ENCODE measurements at regions not wholly inside any gene's neighbourhood (a gene's known extent, or its start where the extent isn't known, plus 50 kb on each side); places are given as distances from the start of the nearest gene placed in this dataset.
A peak's percentile ranks its signal among the peaks of the same experiment; 100 is the strongest.
"Not testable (repeated sequence)": the region's sequence is repeated elsewhere in the genome, so short reads cannot be mapped to it uniquely, and the experiment has no call there.

- no peak for ATAC-seq
These were observed 250.8 kb downstream of the DLL1 start for GRCh38 chr6:170040115-170040500.

DNA sequence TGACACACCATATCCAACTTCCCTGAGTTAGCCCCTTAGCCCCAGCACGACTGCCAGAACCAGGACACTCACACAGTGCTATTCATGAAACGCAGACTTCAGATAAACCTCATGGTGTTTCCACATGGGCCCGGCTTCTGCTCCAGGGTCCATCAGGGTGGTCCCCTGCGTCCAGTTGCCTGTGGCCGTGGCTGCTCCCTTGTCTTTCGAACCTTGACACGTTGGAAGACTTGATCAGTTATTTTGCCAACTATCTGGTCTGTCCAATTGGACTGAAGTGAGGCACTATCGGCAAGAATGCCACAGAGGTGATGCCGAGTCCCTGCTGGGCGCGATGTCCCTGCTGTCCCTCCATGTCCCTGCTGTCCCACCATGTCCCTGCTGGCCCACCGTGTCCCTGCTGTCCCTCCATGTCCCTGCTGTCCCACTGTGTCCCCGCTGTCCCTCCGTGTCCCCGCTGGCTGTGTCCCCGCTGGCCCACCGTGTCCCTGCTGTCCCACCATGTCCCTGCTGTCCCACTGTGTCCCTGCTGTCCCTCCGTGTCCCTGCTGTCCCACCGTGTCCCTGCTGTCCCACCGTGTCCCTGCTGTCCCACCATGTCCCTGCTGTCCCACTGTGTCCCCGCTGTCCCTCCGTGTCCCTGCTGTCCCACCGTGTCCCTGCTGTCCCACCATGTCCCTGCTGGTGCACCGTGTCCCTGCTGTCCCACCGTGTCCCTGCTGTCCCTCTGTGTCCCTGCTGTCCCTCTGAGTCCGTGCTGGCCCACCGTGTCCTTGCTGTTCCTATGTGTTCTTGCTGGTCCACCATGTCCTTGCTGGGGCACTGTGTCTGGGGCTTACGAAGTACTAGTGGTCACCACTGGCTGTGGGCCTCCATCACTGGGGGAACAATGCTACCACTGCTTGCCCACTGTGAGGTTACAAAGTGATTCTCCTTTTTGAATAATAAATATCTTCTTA, 251.4 kb downstream of the DLL1 start:
- ATAC-seq, result no peak

DNA sequence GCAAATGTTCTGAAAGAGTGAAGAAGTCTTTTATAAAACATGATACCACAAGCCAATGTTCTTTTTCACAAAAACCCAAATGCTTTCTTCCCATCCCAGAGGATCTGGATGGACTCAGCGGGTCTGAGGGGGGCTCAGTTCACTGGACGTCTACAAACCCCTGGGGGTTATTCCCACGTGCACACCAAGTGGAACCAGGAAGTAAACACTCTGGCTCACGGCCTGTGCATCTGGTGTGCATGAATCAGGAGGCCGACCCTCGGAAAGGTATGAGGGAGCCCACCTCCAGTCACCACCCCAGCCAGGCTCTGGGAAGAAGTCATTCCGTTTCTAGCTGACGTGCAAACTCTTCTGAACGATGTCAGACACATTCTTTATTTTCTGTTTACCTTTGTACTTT, 252.2 kb downstream of the DLL1 start:
- no peak for ATAC-seq

DNA sequence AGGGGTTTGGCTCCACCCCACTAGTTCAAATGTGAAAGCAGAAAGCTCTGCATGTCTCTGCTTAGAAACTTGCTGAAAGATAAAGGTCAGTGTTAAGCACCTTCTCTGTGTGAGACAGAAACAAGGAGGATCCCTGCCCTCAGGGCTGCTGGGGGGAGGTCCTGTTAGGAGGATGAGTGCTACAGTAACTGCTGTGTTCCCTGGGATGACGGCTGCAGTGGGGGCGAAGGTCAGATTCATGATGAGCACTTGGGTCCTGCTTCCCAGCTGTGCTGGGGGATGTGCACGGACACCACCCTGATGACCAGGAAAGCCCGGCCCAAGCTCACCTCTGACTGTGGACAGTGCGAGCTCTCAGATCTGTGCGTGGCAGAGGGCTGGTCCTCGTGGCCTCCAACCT, 252.6 kb downstream of the DLL1 start:
- no peak for ATAC-seq

- no peak for ATAC-seq
These were observed 253.2 kb downstream of the DLL1 start for GRCh38 chr6:170037541-170038250.

- no peak for ATAC-seq
These were observed 254.0 kb downstream of the DLL1 start for GRCh38 chr6:170036916-170037315.

- ATAC-seq, result not testable (repeated sequence)
These were observed 254.5 kb downstream of the DLL1 start for GRCh38 chr6:170036367-170036766.

- ATAC-seq, result no peak
These were observed 255.0 kb downstream of the DLL1 start for GRCh38 chr6:170035901-170036304.

DNA sequence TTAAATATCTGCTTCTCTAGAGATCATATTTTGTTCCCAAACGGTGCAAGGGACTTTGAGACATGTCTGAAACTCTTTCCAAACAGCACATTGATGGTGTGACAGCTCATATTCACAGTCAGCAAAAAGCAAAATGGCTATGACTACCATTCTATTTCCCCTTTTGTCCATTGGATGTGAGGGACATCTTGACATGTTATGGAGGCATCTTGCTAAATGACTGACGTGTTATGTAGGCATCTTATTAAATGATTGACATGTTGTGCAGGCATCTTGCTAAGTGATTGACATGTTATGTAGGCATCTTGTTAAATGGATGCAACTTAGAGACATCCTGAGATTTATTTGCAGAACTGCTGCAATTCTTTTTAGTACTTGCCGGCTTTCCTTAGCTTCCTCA, 255.8 kb downstream of the DLL1 start:
- ATAC-seq, result no peak

DNA sequence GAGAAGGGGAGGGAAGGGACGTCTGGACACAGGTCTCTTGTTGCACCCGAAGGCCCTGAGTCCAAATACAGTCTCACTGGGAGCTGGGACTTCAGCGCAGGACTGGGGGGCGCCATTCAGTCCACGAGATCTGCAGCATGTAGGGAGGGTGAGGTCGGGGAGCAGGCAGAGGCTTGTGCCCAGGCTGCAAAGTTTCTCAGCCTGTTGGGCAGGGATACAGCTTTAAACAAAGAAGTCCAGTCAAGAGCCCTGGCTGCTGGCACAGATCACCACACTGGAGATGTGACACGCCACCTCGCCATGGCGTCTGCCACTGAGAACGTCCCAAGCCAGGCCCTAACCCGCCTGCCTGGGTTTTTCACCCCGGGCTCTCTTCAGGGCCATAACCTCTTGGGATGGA, 256.6 kb downstream of the DLL1 start:
- ATAC-seq, result no peak

DNA sequence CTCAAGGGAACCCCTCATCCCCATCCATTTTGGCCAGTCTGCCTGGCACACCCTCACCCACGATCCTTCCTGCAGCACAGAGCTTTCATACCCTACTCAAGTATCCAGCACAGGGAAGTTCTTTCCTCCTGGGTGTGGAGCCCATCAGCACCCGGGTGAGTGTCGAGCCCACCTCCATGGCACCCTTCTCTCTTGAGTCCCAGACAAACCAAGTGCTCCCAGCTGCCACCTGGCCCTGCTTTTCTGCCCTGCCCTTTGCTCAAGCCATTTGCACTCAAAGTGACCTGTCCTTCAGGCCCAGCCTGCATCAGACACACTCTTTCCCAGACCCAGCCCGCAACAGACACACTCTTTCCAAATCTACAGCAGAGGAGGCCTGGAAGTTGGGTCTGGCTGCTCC, 257.2 kb downstream of the DLL1 start:
- no peak for ATAC-seq

DNA sequence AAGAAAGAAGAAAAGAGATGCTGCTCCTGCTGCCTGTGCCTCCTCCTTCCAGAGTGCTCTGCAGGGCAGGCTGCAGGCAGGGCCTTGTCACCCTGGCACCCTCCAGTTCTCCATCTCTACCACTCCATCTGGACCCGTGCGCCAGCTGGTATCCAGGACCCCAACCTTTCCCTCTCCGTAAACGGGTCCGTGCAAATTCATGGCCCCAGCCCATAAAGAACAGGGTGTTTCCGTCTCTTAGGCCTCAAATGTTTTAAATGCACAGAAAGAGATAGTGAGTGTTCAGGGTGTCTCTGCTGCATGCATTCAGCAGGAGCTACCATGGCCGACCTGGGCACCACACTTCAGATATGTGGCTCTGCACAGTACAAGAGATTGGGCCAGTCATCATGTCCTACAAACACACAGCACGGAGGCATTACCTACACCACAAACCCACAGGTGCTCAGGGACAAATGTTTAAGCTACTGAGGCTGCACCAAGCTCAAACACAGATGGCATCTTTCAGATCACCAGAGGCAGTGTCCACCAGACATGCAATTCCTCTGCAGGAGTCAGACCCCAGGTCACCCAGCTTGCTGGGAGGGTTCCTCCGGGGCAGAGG, 258.1 kb downstream of the DLL1 start:
- ATAC-seq, result no peak

- ATAC-seq, result no peak
These were observed 258.7 kb downstream of the DLL1 start for GRCh38 chr6:170032197-170032596.

DNA sequence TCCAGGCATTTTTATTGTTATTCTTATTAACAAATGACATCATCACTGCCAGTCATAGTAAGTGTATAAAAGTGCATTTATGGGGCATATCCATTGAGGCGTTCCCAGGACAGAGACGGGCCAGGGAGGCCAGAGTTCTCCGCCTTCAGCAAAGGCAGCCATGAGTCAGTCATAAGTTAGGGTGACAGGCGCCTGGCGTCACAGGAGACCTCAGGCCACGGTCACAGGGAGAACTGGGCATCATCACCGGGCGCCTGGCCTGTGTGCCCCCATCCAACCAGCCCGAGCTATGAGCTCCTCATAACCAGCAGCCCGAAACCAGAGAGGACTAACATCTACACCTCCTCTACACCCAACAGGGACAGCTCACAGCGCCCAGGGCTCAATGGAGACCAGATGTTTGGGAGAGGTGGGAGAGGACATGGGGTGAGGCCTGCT, 259.2 kb downstream of the DLL1 start:
- ATAC-seq, result no peak

DNA sequence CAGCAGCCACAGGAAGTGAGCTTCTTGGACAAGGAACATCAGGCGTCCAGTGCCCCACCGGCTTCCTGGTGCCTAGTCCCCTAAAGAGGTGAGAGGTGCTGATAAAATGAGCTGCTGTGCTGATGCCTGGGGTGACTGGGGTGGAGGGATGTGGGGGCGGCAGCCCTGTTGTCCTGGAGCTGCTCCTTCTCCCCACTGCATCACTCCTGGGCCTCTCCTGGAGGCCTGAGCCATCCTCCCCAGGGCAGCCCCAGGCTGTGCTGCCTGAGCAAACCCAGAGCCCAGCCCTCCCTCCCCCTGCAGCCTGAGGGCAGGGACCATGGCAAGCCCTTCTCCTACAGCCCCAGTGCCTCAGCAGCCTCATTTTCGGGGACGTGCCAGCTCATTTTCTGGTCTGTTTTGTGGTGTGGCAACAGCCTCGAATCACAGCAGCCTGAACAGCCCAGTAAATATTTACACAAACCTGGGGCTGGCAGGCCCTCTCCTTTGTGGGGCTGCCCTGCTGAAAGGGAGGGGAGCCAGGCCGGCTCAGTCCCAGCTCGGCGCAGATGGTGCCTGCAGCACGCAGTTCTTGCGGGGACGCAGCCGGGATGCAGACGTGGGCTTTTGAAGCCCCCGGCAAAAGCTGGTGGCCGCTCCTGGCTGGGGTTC, 259.9 kb downstream of the DLL1 start:
- no peak for ATAC-seq

DNA sequence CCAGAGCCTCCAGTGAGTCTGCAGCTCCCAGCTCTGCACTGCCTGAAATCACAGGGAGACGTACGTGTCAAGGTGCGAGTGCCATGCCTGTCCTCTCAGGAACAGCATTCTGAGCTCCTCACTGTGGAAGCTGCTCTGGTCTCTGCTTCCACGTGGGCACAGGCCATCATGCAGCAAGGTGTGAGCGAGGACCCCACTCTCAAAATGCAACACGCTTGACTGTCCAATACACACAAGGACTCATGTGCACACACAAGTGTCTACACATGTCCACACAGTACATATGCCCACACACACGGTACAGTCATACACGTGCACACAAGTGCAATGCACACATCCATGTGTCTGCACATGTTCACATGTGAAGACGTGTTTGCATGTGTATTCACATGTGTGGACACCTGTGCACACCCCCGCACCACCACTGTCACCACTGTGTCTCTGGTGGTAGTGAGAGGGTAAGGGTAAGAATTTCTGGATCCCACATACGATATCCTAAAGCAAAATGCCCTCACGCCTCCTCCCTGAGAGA, 260.5 kb downstream of the DLL1 start:
- ATAC-seq, result no peak

- no peak for ATAC-seq
These were observed 261.2 kb downstream of the DLL1 start for GRCh38 chr6:170029416-170030283.

DNA sequence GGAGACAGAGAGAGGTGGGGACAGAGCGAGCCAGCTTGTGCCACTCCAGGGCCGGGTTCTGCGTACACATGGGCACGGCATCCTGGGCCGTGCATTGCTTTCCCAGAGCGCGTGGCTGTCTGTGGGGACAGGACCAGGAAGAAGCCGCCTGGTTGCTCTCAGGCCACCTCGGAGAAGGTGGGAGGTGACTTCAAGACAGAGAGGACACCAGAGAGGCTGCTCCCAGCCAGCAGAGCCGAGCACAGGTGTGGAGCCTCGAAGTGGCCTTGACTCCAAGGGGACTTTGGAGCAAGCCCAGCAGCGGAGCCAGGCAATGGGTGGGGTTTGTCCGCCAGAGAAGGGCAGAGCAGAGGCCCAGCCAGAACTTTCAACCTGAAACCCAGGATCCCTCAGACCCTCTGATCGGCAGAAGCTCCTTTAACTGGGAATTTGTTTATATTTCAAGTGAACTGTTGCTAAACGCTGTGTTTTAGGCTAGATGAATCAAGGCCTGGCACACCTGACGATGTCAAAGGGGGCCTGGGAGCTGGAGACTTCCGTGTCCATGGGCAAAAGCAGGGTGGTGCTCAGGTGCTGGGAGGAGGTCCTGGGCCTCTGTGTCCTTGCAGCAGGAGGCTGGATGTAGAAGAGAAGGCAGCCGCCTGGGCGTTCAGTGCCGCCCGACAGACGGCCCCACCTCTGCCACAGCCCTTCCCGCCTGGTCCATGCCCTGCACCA, 262.1 kb downstream of the DLL1 start:
- ATAC-seq, result no peak

GRCh38 chr6:170027647-170028043, 263.2 kb downstream of the DLL1 start:
- no peak for ATAC-seq

DNA sequence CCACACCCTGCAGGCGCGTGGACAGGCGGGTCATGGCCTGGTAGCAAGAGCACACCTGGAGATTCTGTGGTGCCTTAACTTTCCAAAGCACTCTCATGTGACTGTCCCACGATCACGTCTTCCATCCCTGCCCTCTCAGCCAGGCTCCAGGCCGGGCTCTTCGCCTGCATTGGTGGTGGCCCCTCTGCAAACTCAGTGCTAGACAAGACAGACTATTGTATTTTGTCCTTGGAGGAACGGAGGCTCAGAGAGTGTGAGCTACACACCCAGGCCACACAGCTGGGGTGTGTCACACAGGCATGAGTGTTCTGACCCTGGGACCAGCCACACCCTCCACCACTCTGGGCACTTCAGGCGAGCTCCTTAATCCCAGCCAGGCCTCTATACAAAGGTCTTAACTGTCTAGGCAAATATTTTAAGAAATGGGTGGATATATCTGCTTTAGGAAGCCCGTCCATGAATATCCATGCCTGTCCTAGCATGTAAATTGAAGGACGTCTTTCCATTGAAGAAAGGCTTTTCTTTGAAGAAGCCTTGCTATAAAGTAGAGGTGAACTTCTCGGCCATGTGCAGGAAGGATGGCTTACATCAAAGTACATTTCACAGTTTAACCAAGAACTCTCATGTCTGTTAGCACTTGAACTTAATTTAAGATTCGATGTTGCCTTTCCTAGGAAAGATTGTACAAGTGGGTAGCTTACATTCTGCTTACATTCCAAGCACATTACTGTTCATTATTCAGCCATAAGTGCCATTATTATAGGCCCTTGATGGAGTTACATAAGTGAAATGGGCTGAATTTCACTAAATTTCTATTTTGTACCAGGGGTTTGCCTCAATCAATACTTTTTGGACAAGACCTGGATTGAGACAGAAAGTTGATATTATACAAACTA, 263.9 kb downstream of the DLL1 start:
- ATAC-seq, result peak; percentile 87

Data from esophagus mucosa (tissue), 1 donor.